ENCODE measurements at regions not wholly inside any gene's neighbourhood (a gene's known extent, or its start where the extent isn't known, plus 50 kb on each side); places are given as distances from the start of the nearest gene placed in this dataset.

DNA sequence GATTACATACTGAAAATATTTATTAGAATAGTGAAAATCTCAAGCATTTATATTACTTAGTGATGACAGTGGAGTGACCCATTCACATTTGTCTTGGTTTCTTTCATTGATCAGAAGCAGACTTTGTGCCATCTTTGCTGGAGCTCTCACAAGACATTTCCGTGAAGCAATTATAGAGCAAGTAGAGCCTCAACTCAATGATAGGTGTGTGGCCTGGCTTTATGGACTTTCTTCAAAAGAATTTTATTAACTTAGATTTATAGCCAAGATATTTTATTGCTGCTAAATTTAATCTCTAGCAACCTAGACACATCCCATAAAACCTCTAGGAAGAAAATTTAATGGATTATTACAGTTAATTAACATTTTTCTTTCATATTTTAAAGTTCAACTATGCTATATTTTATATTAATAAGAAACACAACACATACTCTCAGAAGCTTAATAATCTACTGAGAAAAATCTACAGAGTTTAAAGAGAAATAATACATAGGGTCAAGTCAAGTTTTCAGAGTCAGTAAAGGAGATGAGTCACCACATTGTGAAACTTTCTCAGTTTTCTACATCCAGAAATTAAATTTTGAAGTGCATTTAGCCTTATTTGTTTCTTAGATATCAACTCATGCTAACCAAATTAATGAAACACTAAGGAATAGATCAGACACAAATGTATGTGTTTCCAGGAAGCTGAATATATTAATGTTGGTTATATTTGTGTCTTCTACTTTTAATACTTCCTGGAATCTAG lies 160.5 kb downstream of the LACC1 start:
- Mint-ChIP-seq H3K9me3 (no peaks in the 10 kb centered on the region; the same call in 2 of the 3 replicates), H3K27ac (no peak overlapping the region), H3K27me3 (ENCODE audit: insufficient read depth, low read depth, poor library complexity) (no peaks in the 10 kb centered on the region), H3K4me3 (no peak overlapping the region), H3K36me3 (ENCODE audit: low read depth) (no peaks in the 10 kb centered on the region), H3K4me1 (peaks cover 13% of the 10 kb centered on the region; the same call in 2 of the 3 replicates)
- DNase-seq (ENCODE audit: low spot score) = no peak
- H3K27me3 ChIP-seq (ENCODE audit: insufficient read depth) = no peaks in the 10 kb centered on the region
- no peaks in the 10 kb centered on the region for H3K79me2 ChIP-seq (replicated peaks; ENCODE audit: insufficient read depth)
- no peaks in the 10 kb centered on the region for H3K36me3 ChIP-seq (ENCODE audit: insufficient read depth)
- H3K4me2 ChIP-seq = no peak overlapping the region
- no peaks in the 10 kb centered on the region for H3K9me2 ChIP-seq (ENCODE audit: insufficient read depth)
- H3F3A ChIP-seq (replicated peaks; ENCODE audit: low read depth) = no peaks in the 10 kb centered on the region
- no peaks in the 10 kb centered on the region for H4K20me1 ChIP-seq (replicated peaks; ENCODE audit: insufficient read depth)
- no peaks in the 10 kb centered on the region for H3K4me1 ChIP-seq (ENCODE audit: insufficient read depth)
- H3K4me3 ChIP-seq = no peak overlapping the region
- no peak for TF ChIP-seq EZH2phosphoT487 (IDR thresholded peaks at IDR 0.05; ENCODE audit: unreplicated experiment)
- no peak overlapping the region for H2AFZ ChIP-seq
- H3K27ac ChIP-seq (ENCODE audit: low read depth) = no peak overlapping the region
- no peak for ATAC-seq

DNA sequence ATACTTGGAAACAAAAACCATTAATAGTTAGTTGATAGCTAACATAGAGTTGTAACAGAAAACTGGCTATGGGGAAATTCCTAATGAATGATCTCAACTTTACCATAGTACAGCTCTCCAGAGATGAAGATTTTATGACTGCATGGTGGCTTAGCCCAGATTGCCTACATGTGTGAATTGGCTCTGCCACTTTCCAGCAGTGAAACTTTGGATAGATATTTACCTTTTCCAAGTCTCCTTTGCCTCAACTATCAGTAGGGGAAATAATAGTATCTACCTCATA lies 161.1 kb downstream of the LACC1 start:
- Histone ChIP-seq H3K4me1 (ENCODE audit: insufficient read depth) (no peaks in the 10 kb centered on the region), H3K9me2 (ENCODE audit: insufficient read depth) (no peaks in the 10 kb centered on the region), H3K36me3 (ENCODE audit: insufficient read depth) (no peaks in the 10 kb centered on the region), H2AFZ (no peak overlapping the region), H4K20me1 (replicated peaks; ENCODE audit: insufficient read depth) (no peaks in the 10 kb centered on the region), H3K4me3 (no peak overlapping the region), H3K27ac (ENCODE audit: low read depth) (no peak overlapping the region), H3K79me2 (replicated peaks; ENCODE audit: insufficient read depth) (no peaks in the 10 kb centered on the region), H3K4me2 (no peak overlapping the region), H3K27me3 (ENCODE audit: insufficient read depth) (no peaks in the 10 kb centered on the region), H3F3A (replicated peaks; ENCODE audit: low read depth) (no peaks in the 10 kb centered on the region)
- no peak for ATAC-seq
- Mint-ChIP-seq H3K27me3 (ENCODE audit: insufficient read depth, low read depth, poor library complexity) (no peaks in the 10 kb centered on the region), H3K4me3 (no peak overlapping the region), H3K36me3 (ENCODE audit: low read depth) (no peaks in the 10 kb centered on the region), H3K4me1 (peaks cover 16% of the 10 kb centered on the region), H3K27ac (no peak overlapping the region), H3K9me3 (no peaks in the 10 kb centered on the region; the same call in 2 of the 3 replicates)
- no peak for DNase-seq (ENCODE audit: low spot score)
- TF ChIP-seq, protein P1, sequence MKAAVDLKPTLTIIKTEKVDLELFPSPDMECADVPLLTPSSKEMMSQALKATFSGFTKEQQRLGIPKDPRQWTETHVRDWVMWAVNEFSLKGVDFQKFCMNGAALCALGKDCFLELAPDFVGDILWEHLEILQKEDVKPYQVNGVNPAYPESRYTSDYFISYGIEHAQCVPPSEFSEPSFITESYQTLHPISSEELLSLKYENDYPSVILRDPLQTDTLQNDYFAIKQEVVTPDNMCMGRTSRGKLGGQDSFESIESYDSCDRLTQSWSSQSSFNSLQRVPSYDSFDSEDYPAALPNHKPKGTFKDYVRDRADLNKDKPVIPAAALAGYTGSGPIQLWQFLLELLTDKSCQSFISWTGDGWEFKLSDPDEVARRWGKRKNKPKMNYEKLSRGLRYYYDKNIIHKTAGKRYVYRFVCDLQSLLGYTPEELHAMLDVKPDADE (IDR thresholded peaks at IDR 0.05) = no peak
- TF ChIP-seq ZNF331 (CRISPR knock-in tag; IDR thresholded peaks at IDR 0.05; ENCODE audit: low read depth) = no peak
- TF ChIP-seq, protein P2, sequence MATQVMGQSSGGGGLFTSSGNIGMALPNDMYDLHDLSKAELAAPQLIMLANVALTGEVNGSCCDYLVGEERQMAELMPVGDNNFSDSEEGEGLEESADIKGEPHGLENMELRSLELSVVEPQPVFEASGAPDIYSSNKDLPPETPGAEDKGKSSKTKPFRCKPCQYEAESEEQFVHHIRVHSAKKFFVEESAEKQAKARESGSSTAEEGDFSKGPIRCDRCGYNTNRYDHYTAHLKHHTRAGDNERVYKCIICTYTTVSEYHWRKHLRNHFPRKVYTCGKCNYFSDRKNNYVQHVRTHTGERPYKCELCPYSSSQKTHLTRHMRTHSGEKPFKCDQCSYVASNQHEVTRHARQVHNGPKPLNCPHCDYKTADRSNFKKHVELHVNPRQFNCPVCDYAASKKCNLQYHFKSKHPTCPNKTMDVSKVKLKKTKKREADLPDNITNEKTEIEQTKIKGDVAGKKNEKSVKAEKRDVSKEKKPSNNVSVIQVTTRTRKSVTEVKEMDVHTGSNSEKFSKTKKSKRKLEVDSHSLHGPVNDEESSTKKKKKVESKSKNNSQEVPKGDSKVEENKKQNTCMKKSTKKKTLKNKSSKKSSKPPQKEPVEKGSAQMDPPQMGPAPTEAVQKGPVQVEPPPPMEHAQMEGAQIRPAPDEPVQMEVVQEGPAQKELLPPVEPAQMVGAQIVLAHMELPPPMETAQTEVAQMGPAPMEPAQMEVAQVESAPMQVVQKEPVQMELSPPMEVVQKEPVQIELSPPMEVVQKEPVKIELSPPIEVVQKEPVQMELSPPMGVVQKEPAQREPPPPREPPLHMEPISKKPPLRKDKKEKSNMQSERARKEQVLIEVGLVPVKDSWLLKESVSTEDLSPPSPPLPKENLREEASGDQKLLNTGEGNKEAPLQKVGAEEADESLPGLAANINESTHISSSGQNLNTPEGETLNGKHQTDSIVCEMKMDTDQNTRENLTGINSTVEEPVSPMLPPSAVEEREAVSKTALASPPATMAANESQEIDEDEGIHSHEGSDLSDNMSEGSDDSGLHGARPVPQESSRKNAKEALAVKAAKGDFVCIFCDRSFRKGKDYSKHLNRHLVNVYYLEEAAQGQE (IDR thresholded peaks at IDR 0.05; ENCODE audit: unreplicated experiment) = no peak
- TF ChIP-seq STAT1 (IDR thresholded peaks at IDR 0.05; ENCODE audit: unreplicated experiment) = no peak
- no peak for TF ChIP-seq JUNB (IDR thresholded peaks at IDR 0.05; ENCODE audit: unreplicated experiment)
- TF ChIP-seq, protein P3, sequence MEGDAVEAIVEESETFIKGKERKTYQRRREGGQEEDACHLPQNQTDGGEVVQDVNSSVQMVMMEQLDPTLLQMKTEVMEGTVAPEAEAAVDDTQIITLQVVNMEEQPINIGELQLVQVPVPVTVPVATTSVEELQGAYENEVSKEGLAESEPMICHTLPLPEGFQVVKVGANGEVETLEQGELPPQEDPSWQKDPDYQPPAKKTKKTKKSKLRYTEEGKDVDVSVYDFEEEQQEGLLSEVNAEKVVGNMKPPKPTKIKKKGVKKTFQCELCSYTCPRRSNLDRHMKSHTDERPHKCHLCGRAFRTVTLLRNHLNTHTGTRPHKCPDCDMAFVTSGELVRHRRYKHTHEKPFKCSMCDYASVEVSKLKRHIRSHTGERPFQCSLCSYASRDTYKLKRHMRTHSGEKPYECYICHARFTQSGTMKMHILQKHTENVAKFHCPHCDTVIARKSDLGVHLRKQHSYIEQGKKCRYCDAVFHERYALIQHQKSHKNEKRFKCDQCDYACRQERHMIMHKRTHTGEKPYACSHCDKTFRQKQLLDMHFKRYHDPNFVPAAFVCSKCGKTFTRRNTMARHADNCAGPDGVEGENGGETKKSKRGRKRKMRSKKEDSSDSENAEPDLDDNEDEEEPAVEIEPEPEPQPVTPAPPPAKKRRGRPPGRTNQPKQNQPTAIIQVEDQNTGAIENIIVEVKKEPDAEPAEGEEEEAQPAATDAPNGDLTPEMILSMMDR (conservative IDR thresholded peaks at IDR 0.05; ENCODE audit: low read depth in 2 of 2) = no peak
- no peak for TF ChIP-seq NANOG (IDR thresholded peaks at IDR 0.05; ENCODE audit: borderline replicate concordance)
- TF ChIP-seq EZH2phosphoT487 (IDR thresholded peaks at IDR 0.05; ENCODE audit: unreplicated experiment) = no peak
- TF ChIP-seq EZH2 (IDR thresholded peaks at IDR 0.05; ENCODE audit: low read depth, unreplicated experiment) = no peak
- no peak for TF ChIP-seq POLR2AphosphoS5 (IDR thresholded peaks at IDR 0.05; ENCODE audit: low read depth)
- TF ChIP-seq CREB1 (CRISPR knock-in tag; IDR thresholded peaks at IDR 0.05; ENCODE audit: low read depth) = no peak
